ENCODE measurements at regions not wholly inside any gene's neighbourhood (a gene's known extent, or its start where the extent isn't known, plus 50 kb on each side); places are given as distances from the start of the nearest gene placed in this dataset.

DNA sequence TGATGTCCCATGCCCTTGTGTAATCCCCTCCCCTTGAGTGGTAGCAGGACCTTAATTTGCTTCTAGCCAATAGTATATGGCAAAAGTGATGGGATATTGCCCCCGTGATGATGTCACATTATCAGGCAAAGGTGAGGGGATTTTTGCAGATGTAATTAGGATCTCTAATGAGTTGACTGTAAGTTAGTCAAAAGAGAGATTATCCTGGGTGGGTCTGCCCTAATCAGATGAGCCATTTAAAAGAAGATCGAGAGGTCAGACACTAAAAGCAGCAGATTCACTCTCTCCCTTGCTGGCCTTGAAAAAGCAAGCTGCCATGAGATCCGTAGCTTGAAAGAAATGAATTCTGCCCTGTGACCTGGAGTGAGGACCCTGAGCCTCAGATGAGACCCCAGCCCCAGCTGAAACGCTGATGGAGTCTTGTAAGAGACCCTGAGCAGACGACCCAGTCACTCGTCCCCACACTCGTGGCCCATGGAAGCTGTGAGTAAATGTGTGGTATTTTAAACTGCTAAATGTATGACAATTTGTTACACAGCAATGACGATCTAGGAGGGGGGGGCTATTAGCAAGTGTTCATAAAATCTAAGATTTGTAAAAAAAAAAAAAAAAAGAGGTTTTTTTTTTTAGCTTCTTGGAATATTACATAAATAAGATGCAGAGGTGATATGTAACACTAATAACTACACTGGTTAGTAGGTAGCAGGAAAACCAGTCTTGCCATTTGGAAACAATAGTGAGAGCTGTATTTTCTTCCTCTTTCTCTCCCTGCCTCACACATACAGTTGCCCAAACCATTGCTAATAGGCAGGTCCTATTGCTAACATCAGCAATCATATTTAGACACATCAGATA lies 50.3 kb upstream of the TARBP1 start:
- Mint-ChIP-seq H3K27ac (no peak overlapping the region), H3K4me1 (ENCODE audit: low read depth) (peaks cover 17% of the 10 kb centered on the region), H3K4me3 (no peak overlapping the region), H3K36me3 (ENCODE audit: low read depth) (no peaks in the 10 kb centered on the region), H3K27me3 (peaks cover 14% of the 10 kb centered on the region), H3K9me3 (no peaks in the 10 kb centered on the region)

All from stimulated activated naive CD8-positive, alpha-beta T cell treated with anti-CD3 and anti-CD28 coated beads, Interleukin-15, Interleukin-2, amounts not matched to agents 100 ng/mL and 50 ng/mL, for 24 hours (primary cell).